ENCODE measurements at regions not wholly inside any gene's neighbourhood (a gene's known extent, or its start where the extent isn't known, plus 50 kb on each side); places are given as distances from the start of the nearest gene placed in this dataset.

GRCh38 chr4:116020141-116020722 lies 906.8 kb upstream of the NDST4 start:
- intact Hi-C loops (cut with micrococcal nuclease): no loop called here
- CTCF ChIA-PET: interaction anchor here (0.6 kb wide), 1 partner anchor 56 kb away, joined by 3 read pairs; no protein-coding TSS in a partner anchor

DNA sequence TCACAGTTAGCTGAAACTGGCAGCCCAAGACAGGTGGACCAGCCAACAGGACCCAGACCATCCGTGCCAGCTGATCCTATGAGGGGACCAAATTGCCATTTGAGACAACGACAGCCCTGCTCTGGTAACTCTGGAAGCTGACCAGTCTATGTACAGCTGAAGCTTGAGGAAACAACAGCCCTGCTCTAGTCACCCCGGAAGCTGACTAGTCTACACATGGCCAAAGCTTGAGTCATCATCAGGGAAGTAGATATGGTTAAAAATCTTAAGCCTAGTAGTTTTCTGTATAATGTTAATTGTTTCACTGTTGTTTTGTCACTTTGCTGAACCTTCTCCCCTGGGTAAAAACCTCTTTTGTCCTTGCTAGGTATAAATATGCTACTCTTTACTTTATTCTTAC lies 905.4 kb upstream of the NDST4 start:
- Mint-ChIP-seq H3K36me3 (ENCODE audit: insufficient read depth, unreplicated experiment) (no peaks in the 10 kb centered on the region), H3K4me1 (ENCODE audit: insufficient read depth, unreplicated experiment) (peaks cover 13% of the 10 kb centered on the region), H3K9me3 (ENCODE audit: unreplicated experiment) (peaks cover 11% of the 10 kb centered on the region), H3K27me3 (ENCODE audit: insufficient read depth, unreplicated experiment) (no peaks in the 10 kb centered on the region), H3K27ac (ENCODE audit: low read depth, unreplicated experiment) (no peak overlapping the region), H3K4me3 (ENCODE audit: unreplicated experiment) (no peak overlapping the region)
- no peak for DNase-seq (ENCODE audit: unreplicated experiment)
- BruUV-seq (replicated peaks): no TSS peak
- TF ChIP-seq CTCF (IDR thresholded peaks at IDR 0.05; ENCODE audit: unreplicated experiment): no peak
- intact Hi-C loops (cut with micrococcal nuclease): no loop called here
- POLR2A ChIA-PET: no interaction called here
- CTCF ChIA-PET: no interaction called here

More at GRCh38 chr4:116020141-116020722, 906.8 kb upstream of the NDST4 start:
- H3K27me3 Mint-ChIP-seq (ENCODE audit: insufficient read depth, unreplicated experiment): no peaks in the 10 kb centered on the region
- H3K27ac Mint-ChIP-seq (ENCODE audit: low read depth, unreplicated experiment): no peak overlapping the region
- H3K36me3 Mint-ChIP-seq (ENCODE audit: insufficient read depth, unreplicated experiment): no peaks in the 10 kb centered on the region
- H3K4me1 Mint-ChIP-seq (ENCODE audit: insufficient read depth, unreplicated experiment): peaks cover 13% of the 10 kb centered on the region
- no peak overlapping the region for H3K4me3 Mint-ChIP-seq (ENCODE audit: unreplicated experiment)
- H3K9me3 Mint-ChIP-seq (ENCODE audit: unreplicated experiment): peaks cover 10% of the 10 kb centered on the region
- peak; percentile 29 for DNase-seq (ENCODE audit: unreplicated experiment)
- no peak for TF ChIP-seq CTCF (IDR thresholded peaks at IDR 0.05; ENCODE audit: unreplicated experiment)
- no TSS peak for BruUV-seq (replicated peaks)
- POLR2A ChIA-PET: no interaction called here

- peaks cover 13% of the 10 kb centered on the region for H3K4me1 Mint-ChIP-seq (ENCODE audit: insufficient read depth, unreplicated experiment)
- DNase-seq (ENCODE audit: unreplicated experiment): peak; percentile 64
- intact Hi-C loops (cut with micrococcal nuclease): no loop called here
- CTCF ChIA-PET: no interaction called here
- peak overlapping the region; percentile 50 for H3K4me3 Mint-ChIP-seq (ENCODE audit: unreplicated experiment)
- H3K9me3 Mint-ChIP-seq (ENCODE audit: unreplicated experiment): peaks cover 11% of the 10 kb centered on the region
- H3K36me3 Mint-ChIP-seq (ENCODE audit: insufficient read depth, unreplicated experiment): no peaks in the 10 kb centered on the region
- POLR2A ChIA-PET: no interaction called here
- H3K27ac Mint-ChIP-seq (ENCODE audit: low read depth, unreplicated experiment): peak overlapping the region; percentile 69
- H3K27me3 Mint-ChIP-seq (ENCODE audit: insufficient read depth, unreplicated experiment): no peaks in the 10 kb centered on the region
- no peak for TF ChIP-seq CTCF (IDR thresholded peaks at IDR 0.05; ENCODE audit: unreplicated experiment)
- no TSS peak for BruUV-seq (replicated peaks)
Measured at GRCh38 chr4:116016201-116016600, 902.8 kb upstream of the NDST4 start.

DNA sequence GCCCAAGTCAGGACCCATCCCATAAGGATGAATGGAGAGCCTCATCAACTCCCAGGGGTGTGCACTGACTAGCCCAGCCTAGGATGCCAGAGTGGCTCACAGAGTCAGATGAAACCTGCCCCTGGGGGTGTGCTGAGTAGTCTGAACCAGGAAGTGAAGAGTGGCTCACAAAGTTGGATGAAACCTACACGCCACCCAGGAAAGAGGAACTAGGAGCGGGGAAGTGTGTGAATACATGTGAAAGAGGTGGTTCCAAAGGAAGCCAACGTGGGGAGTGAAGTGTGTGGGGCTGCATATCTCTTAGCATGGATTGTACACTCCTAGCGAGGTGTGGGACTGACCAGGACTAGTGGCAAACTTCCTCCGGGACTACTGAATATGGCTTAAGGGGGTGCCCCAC lies 902.1 kb upstream of the NDST4 start:
- ChIA-PET CTCF (no interaction called here), POLR2A (no interaction called here)
- Mint-ChIP-seq H3K4me1 (ENCODE audit: insufficient read depth, unreplicated experiment) (peaks cover 13% of the 10 kb centered on the region), H3K36me3 (ENCODE audit: insufficient read depth, unreplicated experiment) (no peaks in the 10 kb centered on the region), H3K9me3 (ENCODE audit: unreplicated experiment) (peaks cover 11% of the 10 kb centered on the region), H3K27me3 (ENCODE audit: insufficient read depth, unreplicated experiment) (no peaks in the 10 kb centered on the region), H3K27ac (ENCODE audit: low read depth, unreplicated experiment) (no peak overlapping the region), H3K4me3 (ENCODE audit: unreplicated experiment) (peak overlapping the region; percentile 10)
- no TSS peak for BruUV-seq (replicated peaks)
- TF ChIP-seq CTCF (IDR thresholded peaks at IDR 0.05; ENCODE audit: unreplicated experiment): no peak
- DNase-seq (ENCODE audit: unreplicated experiment): no peak
- intact Hi-C loops (cut with micrococcal nuclease): no loop called here
